ENCODE measurements at regions not wholly inside any gene's neighbourhood (a gene's known extent, or its start where the extent isn't known, plus 50 kb on each side); places are given as distances from the start of the nearest gene placed in this dataset.

- no peak overlapping the region for H3K4me3 ChIP-seq (ENCODE audit: low read depth, low read length)
- TF ChIP-seq, protein P1, sequence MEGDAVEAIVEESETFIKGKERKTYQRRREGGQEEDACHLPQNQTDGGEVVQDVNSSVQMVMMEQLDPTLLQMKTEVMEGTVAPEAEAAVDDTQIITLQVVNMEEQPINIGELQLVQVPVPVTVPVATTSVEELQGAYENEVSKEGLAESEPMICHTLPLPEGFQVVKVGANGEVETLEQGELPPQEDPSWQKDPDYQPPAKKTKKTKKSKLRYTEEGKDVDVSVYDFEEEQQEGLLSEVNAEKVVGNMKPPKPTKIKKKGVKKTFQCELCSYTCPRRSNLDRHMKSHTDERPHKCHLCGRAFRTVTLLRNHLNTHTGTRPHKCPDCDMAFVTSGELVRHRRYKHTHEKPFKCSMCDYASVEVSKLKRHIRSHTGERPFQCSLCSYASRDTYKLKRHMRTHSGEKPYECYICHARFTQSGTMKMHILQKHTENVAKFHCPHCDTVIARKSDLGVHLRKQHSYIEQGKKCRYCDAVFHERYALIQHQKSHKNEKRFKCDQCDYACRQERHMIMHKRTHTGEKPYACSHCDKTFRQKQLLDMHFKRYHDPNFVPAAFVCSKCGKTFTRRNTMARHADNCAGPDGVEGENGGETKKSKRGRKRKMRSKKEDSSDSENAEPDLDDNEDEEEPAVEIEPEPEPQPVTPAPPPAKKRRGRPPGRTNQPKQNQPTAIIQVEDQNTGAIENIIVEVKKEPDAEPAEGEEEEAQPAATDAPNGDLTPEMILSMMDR (IDR thresholded peaks at IDR 0.05; ENCODE audit: low read depth, low read length), result no peak
Measured at GRCh38 chr3:137468446-137468845, 295.7 kb upstream of the SOX14 start.

DNA sequence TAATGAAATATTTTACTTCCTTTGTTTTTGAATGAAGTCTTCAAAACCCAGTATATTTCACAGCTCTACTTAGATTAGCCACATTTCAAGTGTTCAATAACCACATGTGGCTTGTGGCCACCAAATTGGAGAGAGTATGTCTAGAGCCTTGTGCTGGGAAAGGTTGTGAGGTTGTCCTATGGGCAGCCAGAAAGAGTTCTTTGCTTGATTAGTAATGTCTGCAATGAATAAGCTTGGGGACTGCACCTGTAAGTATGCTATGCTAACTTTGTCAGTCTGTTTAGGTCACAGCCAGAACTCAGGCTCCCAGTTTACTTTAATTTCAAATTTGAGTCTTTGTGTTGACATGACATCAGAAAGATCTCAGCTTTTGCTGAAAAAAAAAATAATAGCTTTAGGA lies 294.9 kb upstream of the SOX14 start:
- TF ChIP-seq, protein P1 (IDR thresholded peaks at IDR 0.05; ENCODE audit: low read depth, low read length), result no peak
- H3K4me3 ChIP-seq (ENCODE audit: low read depth, low read length), result no peak overlapping the region

DNA sequence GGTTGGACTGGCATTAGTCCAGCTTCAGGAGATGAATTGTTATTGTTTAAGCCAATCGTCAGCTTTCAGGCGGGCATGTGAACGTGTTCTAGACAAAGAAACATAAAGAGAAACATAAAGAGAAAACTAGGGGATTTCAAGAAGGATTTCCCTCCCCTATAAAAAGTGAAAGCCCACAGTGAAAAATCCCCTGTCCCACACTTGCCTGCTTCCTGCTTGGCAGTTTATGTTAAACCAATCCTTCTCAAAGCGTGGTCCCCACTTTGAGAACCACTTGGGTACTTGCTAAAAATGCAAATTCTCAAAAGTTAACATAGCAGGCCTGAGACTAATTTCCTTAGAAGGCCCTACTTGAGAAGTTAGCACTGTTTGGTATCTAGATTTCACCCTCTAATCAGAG lies 293.0 kb upstream of the SOX14 start:
- no peak overlapping the region for H3K4me3 ChIP-seq (ENCODE audit: low read depth, low read length)
- TF ChIP-seq, protein P1 (IDR thresholded peaks at IDR 0.05; ENCODE audit: low read depth, low read length), result no peak

DNA sequence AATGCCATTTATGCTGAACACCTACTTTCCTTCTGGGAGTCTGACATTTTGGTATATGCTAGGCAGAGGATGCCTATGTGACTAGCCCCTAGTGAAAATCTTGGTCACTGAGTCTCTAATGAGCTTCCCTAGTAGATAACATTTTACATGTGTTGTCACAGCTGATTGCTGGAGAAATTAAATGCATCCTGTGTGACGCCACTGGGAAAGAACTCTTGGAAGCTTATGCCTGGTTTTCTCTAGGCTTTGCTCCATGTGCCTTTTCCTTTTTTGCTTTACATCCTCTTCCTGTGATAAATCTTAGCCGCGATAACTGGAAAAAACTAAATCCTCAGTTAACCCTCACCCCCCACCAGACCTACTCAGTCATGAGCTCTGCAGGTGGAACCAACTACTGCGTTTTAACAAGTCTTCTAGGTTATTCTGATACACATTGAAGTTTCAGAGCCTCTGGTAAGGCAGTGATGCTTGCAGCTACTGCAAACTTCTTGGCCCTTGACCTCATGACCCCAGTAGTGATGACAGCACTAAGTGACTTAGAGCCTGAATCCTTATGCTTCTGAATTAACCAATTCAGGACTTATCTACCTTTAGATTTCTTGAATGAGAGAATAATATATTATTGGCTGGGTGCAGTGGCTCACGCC lies 292.4 kb upstream of the SOX14 start:
- TF ChIP-seq, protein P1 (IDR thresholded peaks at IDR 0.05; ENCODE audit: low read depth, low read length), result no peak
- no peak overlapping the region for H3K4me3 ChIP-seq (ENCODE audit: low read depth, low read length)

- H3K4me3 ChIP-seq (ENCODE audit: low read depth, low read length), result no peak overlapping the region
- TF ChIP-seq, protein P1 (IDR thresholded peaks at IDR 0.05; ENCODE audit: low read depth, low read length), result no peak
Measured at GRCh38 chr3:137477614-137478013, 286.5 kb upstream of the SOX14 start.

DNA sequence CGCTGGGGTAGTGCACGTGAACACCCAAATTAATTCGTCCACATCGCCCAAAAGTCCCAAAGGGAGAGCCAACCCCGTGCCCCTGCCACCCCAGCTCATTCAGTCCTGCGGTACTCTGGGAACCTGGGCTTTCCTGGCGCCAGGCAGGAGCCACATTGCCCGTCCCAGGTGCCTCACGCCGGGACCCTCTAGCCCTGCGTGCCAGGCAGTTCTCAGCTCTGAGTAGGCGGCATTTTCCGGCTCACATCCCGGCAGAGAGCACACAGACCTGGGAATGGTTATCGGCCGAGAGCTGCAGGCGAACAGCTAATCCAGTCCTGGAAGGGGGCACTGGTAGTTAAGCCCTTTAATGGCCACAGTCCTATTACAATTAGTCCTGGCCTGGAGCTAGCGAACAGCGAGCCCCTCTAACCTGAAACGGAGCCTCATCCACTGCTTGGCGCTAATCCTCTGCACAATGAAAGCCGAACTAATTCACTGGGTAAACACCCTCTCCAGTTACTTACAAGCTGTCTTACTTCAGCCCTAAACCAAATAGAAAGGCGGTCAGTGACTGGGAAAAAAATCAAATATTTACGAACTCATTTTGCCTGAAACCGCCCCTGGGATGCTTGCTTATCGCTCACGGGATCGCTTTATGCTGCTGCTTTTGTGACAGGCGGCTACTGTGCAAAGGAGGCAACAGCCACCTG lies 254.6 kb upstream of the SOX14 start:
- no peak overlapping the region for H3K4me3 ChIP-seq (ENCODE audit: low read depth, low read length)
- TF ChIP-seq, protein P1 (IDR thresholded peaks at IDR 0.05; ENCODE audit: low read depth, low read length), result no peak

DNA sequence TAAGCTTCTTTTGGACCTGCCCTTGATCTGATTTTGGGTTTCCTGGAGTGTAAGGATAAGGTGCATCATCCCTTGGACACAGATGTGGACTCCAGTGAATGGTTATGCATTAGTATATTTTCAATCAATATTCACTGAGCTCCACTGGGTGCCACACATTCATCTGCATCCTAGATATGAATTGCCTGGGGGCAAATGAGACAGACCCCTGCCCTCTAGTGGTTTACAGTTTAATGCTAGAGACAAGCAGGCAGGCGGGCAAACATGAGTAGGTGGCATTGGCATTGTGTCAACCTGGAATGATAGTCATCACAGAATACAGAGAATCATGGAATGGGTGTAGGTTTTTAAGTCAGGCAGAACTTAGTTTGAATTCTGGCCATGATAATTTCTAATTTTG lies 252.5 kb upstream of the SOX14 start:
- no peak overlapping the region for H3K4me3 ChIP-seq (ENCODE audit: low read depth, low read length)
- TF ChIP-seq, protein P1 (IDR thresholded peaks at IDR 0.05; ENCODE audit: low read depth, low read length), result no peak
